ENCODE measurements at regions not wholly inside any gene's neighbourhood (a gene's known extent, or its start where the extent isn't known, plus 50 kb on each side); places are given as distances from the start of the nearest gene placed in this dataset.

GRCh38 chr12:48286665-48287064, 64.1 kb downstream of the ZNF641 start:
- peak; percentile 11 for DNase-seq (ENCODE audit: low read depth)

DNA sequence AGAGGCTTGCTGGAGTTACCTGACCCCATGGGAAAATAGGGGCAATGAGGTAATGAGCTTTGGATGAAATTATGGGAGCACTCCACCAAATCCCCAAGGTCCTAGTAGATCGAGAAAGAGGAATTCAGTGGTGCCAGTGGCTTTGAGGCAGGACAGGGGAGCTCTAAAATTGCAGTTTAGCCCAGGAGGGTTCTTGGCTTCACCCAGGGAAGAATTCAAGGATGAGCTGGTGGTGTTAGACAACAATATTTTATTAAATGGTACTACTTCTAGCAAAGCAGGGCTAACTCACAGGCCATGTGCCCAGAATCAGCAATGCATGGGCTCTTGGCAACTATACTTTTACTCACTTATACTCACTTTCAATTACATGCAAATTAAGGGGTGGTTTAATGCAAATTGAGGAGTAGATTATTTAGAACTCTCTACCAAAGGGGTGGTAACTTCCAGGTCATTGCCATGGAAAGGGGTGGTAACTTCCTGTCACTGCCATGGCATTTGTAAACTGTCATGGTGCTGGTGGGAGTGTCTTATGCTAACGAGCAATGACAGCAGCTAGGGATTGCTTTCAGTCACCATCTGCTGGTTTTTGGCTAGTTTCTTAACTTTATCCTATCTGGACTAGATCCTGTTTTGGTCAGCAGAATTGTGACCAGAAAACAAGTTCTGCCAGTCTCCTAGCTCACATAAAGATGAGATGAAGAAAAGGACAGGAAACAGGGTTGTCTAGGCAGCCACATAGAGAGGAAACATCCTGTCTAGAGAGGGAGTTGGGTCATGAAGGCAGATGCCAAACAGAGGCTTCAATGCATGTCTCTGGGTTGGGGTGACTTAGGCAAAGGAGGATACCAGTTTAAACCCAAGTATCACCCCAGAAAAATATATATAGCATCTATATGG, 64.7 kb downstream of the ZNF641 start:
- DNase-seq (ENCODE audit: low read depth) = no peak

- peak; percentile 9 for DNase-seq (ENCODE audit: low read depth)
Observed at GRCh38 chr12:48281811-48282210, 68.9 kb downstream of the ZNF641 start.

DNA sequence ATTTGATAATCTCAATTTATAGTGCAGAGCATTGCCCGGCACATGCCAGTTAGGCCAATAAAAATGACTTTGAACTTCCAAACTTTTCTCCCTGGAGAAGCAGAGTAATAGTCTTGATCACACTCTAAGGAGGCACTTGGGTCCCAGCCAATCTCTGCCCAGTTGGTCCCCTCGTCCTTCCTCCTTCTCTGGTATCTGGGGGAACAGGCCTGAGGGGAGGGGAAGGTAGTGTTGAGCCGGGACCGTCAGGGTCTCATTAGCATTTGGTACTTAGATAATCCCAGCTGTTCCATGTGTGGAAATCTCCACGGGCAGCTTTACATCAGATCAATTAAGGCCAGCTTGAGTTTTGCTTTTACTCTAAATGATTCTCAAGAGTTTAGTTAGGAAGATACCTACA, 70.1 kb downstream of the ZNF641 start:
- no peak for DNase-seq (ENCODE audit: low read depth)

GRCh38 chr12:48279601-48280000, 71.1 kb downstream of the ZNF641 start:
- DNase-seq (ENCODE audit: low read depth) = no peak

DNA sequence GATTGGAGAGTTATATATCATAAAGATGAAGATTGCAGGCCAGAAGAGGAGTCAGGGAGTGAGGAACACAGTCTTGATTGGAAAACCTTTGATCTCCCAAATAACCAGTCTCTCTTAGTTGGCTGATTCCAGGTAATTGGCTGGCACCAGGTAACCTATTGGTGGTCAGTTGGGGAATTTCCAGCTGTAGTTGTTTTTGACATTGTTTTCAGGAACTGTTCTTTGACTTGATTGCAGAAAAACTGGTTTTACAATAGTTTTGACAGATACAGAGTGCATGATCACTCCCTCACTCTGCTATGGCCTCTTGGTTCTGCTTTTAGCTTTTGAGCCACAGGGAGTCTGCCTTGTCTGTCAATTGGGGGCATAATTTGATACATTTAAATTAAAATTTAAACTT, 71.6 kb downstream of the ZNF641 start:
- DNase-seq (ENCODE audit: low read depth) = no peak

GRCh38 chr12:48276621-48277020, 73.5 kb upstream of the OR10AD1 start:
- no peak for DNase-seq (ENCODE audit: low read depth)

DNA sequence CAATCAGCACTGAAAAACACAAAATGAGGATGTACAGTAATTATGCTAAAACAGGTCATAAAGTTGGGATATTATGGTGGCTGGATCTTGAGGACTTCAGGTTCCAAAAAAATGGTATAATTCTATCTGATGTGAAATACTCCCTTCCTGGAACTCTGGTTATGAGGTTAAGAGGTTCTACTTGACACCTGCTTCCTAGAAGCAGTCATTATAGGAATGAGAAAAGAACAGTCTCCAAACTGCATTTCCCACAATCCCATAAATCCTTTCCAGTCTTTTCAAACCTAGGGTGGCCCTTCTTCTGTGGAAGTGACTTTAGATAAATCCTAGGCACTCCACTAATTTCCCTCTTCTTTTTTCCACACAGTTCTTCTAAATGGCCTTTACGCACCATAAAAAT, 63.7 kb upstream of the OR10AD1 start:
- no peak for DNase-seq (ENCODE audit: low read depth)

DNA sequence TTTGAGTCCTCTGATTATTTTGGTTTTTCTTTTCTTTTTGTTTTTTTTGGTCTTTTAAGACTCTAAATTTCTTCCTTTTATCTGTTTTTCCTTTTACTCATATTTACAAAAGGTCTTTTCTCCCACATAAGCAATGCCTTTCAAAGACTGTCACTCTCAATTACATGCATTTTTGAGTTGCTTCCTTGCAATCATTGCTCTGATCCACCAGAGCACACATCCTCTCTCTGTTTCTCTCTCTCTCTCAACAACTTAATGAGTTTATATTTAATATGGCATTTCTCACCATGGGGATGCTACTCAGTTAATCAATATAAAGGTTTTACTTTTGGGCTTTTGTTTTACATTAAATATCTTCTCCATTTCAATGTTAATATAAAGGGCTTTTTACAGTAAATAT, 62.7 kb upstream of the OR10AD1 start:
- DNase-seq (ENCODE audit: low read depth) = no peak

GRCh38 chr12:48263617-48264016, 60.5 kb upstream of the OR10AD1 start:
- DNase-seq (ENCODE audit: low read depth) = no peak

GRCh38 chr12:48261773-48262172, 58.7 kb upstream of the OR10AD1 start:
- no peak for DNase-seq (ENCODE audit: low read depth)

All from amniotic epithelial cell (primary cell).